ENCODE measurements at regions not wholly inside any gene's neighbourhood (a gene's known extent, or its start where the extent isn't known, plus 50 kb on each side); places are given as distances from the start of the nearest gene placed in this dataset.

GRCh38 chr1:229893762-229894444 is 173.1 kb upstream of the GALNT2 start:
- no peak overlapping the region for H3K27ac ChIP-seq
- no peak for TF ChIP-seq CTCF (conservative IDR thresholded peaks at IDR 0.05)

GRCh38 chr1:229894532-229894931 is 172.5 kb upstream of the GALNT2 start:
- TF ChIP-seq CTCF (conservative IDR thresholded peaks at IDR 0.05), result no peak
- H3K27ac ChIP-seq, result no peak overlapping the region

GRCh38 chr1:229895605-229896004 is 171.4 kb upstream of the GALNT2 start:
- no peak overlapping the region for H3K27ac ChIP-seq
- TF ChIP-seq CTCF (conservative IDR thresholded peaks at IDR 0.05), result no peak

- no peak overlapping the region for H3K27ac ChIP-seq
- no peak for TF ChIP-seq CTCF (conservative IDR thresholded peaks at IDR 0.05)
Measured at GRCh38 chr1:229896306-229896705, 170.7 kb upstream of the GALNT2 start.

GRCh38 chr1:229896861-229897260 is 170.2 kb upstream of the GALNT2 start:
- no peak overlapping the region for H3K27ac ChIP-seq
- TF ChIP-seq CTCF (conservative IDR thresholded peaks at IDR 0.05), result no peak

GRCh38 chr1:229897501-229897900 is 169.5 kb upstream of the GALNT2 start:
- no peak for TF ChIP-seq CTCF (conservative IDR thresholded peaks at IDR 0.05)

GRCh38 chr1:229900220-229900619 is 166.8 kb upstream of the GALNT2 start:
- H3K27ac ChIP-seq, result no peak overlapping the region
- no peak for TF ChIP-seq CTCF (conservative IDR thresholded peaks at IDR 0.05)

More at GRCh38 chr1:229897501-229897900, 169.5 kb upstream of the GALNT2 start:
- H3K27ac ChIP-seq, result no peak overlapping the region

Data from VCaP (cell line).